Caco-2 (cell line): ENCODE measurements at regions not wholly inside any gene's neighbourhood (a gene's known extent, or its start where the extent isn't known, plus 50 kb on each side); places are given as distances from the start of the nearest gene placed in this dataset.

Source experiments
- BruUV-seq: library from RNA; stranded (reverse); fragments of 400-500 nt; replicated peaks from 2 replicates; lab custom pipeline; 2021; lab: Mats Ljungman, UMichigan
- CTCF ChIA-PET: fragments of 300-600 bp; sonication (Branson Sonifier 250); formaldehyde crosslinking; loops from one replicate; lab custom pipeline; 2022; ENCODE audit warnings: antibody characterized with exemption; lab: Charles Lee
- POLR2A ChIA-PET: fragments of 300-600 bp; sonication (Branson Sonifier 250); formaldehyde crosslinking; loops from one replicate; lab custom pipeline; 2022; ENCODE audit warnings: antibody characterized with exemption; lab: Charles Lee
- DNase-seq, 2 experiments: peaks; one replicate each; pipeline versions ENCODE4 v3.0.0 to v3.0.0-alpha.2; 2020 to 2022
- H3K27me3 ChIP-seq: replicated peaks from 2 replicates; pipeline ENCODE4 v1.6.0; 2011; ENCODE audit warnings: low read length; ENCODE audit not compliant: control insufficient read depth, insufficient read depth
- H3K36me3 ChIP-seq: 2 replicates; pipeline ENCODE4 v1.5.1; 2011; ENCODE audit warnings: low read length; ENCODE audit not compliant: control insufficient read depth, insufficient read depth
- H3K4me1 ChIP-seq: fragments of 250-450 bp; sonication (Bioruptor Pico); 2 replicates; pipeline ENCODE4 v1.5.1; 2020; ENCODE audit warnings: mild to moderate bottlenecking
- H3K4me3 ChIP-seq: 2 replicates; pipeline ENCODE4 v1.5.1; 2011; ENCODE audit warnings: low read depth, mild to moderate bottlenecking, control low read depth, low read length
- H3K9me3 ChIP-seq: fragments of 250-450 bp; sonication (Bioruptor Pico); 2 replicates; pipeline ENCODE4 v1.5.1; 2020; ENCODE audit warnings: mild to moderate bottlenecking, moderate library complexity
- H3K27ac Mint-ChIP-seq: one replicate; pipeline ENCODE4 v1.8.0; 2022; ENCODE audit warnings: mixed read lengths; ENCODE audit not compliant: unreplicated experiment
- H3K27me3 Mint-ChIP-seq: one replicate; pipeline ENCODE4 v1.8.0; 2022; ENCODE audit warnings: mixed read lengths; ENCODE audit not compliant: insufficient read depth, unreplicated experiment
- H3K36me3 Mint-ChIP-seq: one replicate; pipeline ENCODE4 v1.8.0; 2022; ENCODE audit warnings: mild to moderate bottlenecking, mixed read lengths; ENCODE audit not compliant: insufficient read depth, unreplicated experiment
- H3K4me1 Mint-ChIP-seq: one replicate; pipeline ENCODE4 v1.8.0; 2022; ENCODE audit warnings: low read depth, mixed read lengths; ENCODE audit not compliant: unreplicated experiment
- H3K4me3 Mint-ChIP-seq: one replicate; pipeline ENCODE4 v1.8.0; 2022; ENCODE audit warnings: mild to moderate bottlenecking, moderate library complexity, mixed read lengths; ENCODE audit not compliant: unreplicated experiment
- H3K9me3 Mint-ChIP-seq: one replicate; pipeline ENCODE4 v1.8.0; 2022; ENCODE audit warnings: mixed read lengths; ENCODE audit not compliant: unreplicated experiment
- CTCF ChIP-seq, 2 experiments: fragments of 200-600 bp in 1 of 2; IDR thresholded peaks; 1 replicate in 1 of 2; 2 replicates in 1 of 2; pipeline versions ENCODE4 v1.5.1 to v1.8.0; 2011 to 2022; ENCODE audit warnings: antibody characterized with exemption in 1 of 2, control low read depth in 1 of 2, inconsistent platforms in 1 of 2, low read depth in 1 of 2, low read length in 1 of 2, mild to moderate bottlenecking in 1 of 2, moderate library complexity in 1 of 2; ENCODE audit not compliant: insufficient read depth in 1 of 2, severe bottlenecking in 1 of 2, unreplicated experiment in 1 of 2
- intact Hi-C: fragments of 100-400 bp; cut with micrococcal nuclease; formaldehyde crosslinking; loops from one replicate; pipeline ENCODE4 v1.10.0; 2022; ENCODE audit not compliant: unreplicated experiment

- no peak overlapping the region for H3K4me3 Mint-ChIP-seq
- H3K36me3 Mint-ChIP-seq, result no peaks in the 10 kb centered on the region
- ChIA-PET CTCF (no interaction called here), POLR2A (no interaction called here)
- Histone ChIP-seq H3K9me3 (no peaks in the 10 kb centered on the region), H3K4me3 (no peak overlapping the region), H3K27me3 (no peaks in the 10 kb centered on the region), H3K36me3 (no peaks in the 10 kb centered on the region), H3K4me1 (no peaks in the 10 kb centered on the region)
- H3K27me3 Mint-ChIP-seq, result peaks cover 3% of the 10 kb centered on the region
- no peak for TF ChIP-seq CTCF (IDR thresholded peaks at IDR 0.05; ENCODE audit: insufficient read depth in 1 of 2, low read depth in 1 of 2, low read length in 1 of 2, severe bottlenecking in 1 of 2, unreplicated experiment in 1 of 2)
- no peaks in the 10 kb centered on the region for H3K9me3 Mint-ChIP-seq
- no peaks in the 10 kb centered on the region for H3K4me1 Mint-ChIP-seq
- no peak overlapping the region for H3K27ac Mint-ChIP-seq
- no peak for DNase-seq
- intact Hi-C loops, result no loop called here
- no TSS peak for BruUV-seq
Measured at GRCh38 chr2:237221443-237221842, 135.8 kb downstream of the COPS8 start.

- BruUV-seq, result no TSS peak
- POLR2A ChIA-PET, result no interaction called here
- H3K36me3 Mint-ChIP-seq, result no peaks in the 10 kb centered on the region
- CTCF ChIA-PET, result no interaction called here
- no peaks in the 10 kb centered on the region for H3K4me1 Mint-ChIP-seq
- no peaks in the 10 kb centered on the region for H3K9me3 Mint-ChIP-seq
- H3K4me3 Mint-ChIP-seq, result no peak overlapping the region
- H3K27me3 Mint-ChIP-seq, result peaks cover 3% of the 10 kb centered on the region
- H3K27ac Mint-ChIP-seq, result no peak overlapping the region
- Histone ChIP-seq H3K27me3 (no peaks in the 10 kb centered on the region), H3K4me3 (no peak overlapping the region), H3K4me1 (no peaks in the 10 kb centered on the region), H3K9me3 (no peaks in the 10 kb centered on the region), H3K36me3 (no peaks in the 10 kb centered on the region)
- intact Hi-C loops, result no loop called here
- no peak for DNase-seq
- no peak for TF ChIP-seq CTCF (IDR thresholded peaks at IDR 0.05; ENCODE audit: insufficient read depth in 1 of 2, low read depth in 1 of 2, low read length in 1 of 2, severe bottlenecking in 1 of 2, unreplicated experiment in 1 of 2)
Measured at GRCh38 chr2:237222178-237222577, 136.5 kb downstream of the COPS8 start.

GRCh38 chr2:237222601-237223041 is 136.9 kb downstream of the COPS8 start:
- Histone ChIP-seq H3K4me1 (no peaks in the 10 kb centered on the region), H3K27me3 (no peaks in the 10 kb centered on the region), H3K36me3 (no peaks in the 10 kb centered on the region), H3K9me3 (no peaks in the 10 kb centered on the region), H3K4me3 (no peak overlapping the region)
- POLR2A ChIA-PET, result no interaction called here
- Mint-ChIP-seq H3K9me3 (no peaks in the 10 kb centered on the region), H3K27me3 (peaks cover 3% of the 10 kb centered on the region), H3K36me3 (no peaks in the 10 kb centered on the region), H3K4me3 (no peak overlapping the region), H3K27ac (no peak overlapping the region), H3K4me1 (no peaks in the 10 kb centered on the region)
- CTCF ChIA-PET, result no interaction called here
- TF ChIP-seq CTCF (IDR thresholded peaks at IDR 0.05; ENCODE audit: insufficient read depth in 1 of 2, low read depth in 1 of 2, low read length in 1 of 2, severe bottlenecking in 1 of 2, unreplicated experiment in 1 of 2), result no peak
- DNase-seq, result no peak
- intact Hi-C loops, result no loop called here
- BruUV-seq, result no TSS peak
